GM12872 (cell line): ENCODE measurements at regions not wholly inside any gene's neighbourhood (a gene's known extent, or its start where the extent isn't known, plus 50 kb on each side); places are given as distances from the start of the nearest gene placed in this dataset.

Experiments used
- TF ChIP-seq, protein P1 (sequence below): IDR thresholded peaks from 3 replicates; pipeline ENCODE4 v1.5.1; 2011; ENCODE audit warnings: low read depth, mild to moderate bottlenecking, low read length, moderate library complexity; ENCODE audit not compliant: insufficient read depth

DNA sequence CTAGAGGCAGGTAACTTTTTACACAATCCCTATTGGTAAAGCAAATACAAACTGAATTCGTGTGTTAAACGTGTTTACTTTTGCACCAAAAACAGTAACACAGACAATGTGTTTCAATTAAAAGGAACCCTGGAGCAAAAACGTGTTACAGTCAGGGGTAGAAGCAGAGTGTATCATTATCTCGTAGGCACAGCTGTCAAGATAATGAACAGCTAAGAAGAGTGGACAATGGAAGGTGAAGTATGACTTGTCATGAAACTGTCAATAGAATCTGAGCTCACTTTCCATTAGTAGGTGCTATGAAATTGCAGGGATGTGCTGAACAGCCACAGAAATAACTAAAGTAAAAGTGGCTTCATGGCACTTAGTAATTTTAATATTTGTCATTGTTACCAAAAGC, 1229.8 kb upstream of the WWC1 start:
- TF ChIP-seq, protein P1, sequence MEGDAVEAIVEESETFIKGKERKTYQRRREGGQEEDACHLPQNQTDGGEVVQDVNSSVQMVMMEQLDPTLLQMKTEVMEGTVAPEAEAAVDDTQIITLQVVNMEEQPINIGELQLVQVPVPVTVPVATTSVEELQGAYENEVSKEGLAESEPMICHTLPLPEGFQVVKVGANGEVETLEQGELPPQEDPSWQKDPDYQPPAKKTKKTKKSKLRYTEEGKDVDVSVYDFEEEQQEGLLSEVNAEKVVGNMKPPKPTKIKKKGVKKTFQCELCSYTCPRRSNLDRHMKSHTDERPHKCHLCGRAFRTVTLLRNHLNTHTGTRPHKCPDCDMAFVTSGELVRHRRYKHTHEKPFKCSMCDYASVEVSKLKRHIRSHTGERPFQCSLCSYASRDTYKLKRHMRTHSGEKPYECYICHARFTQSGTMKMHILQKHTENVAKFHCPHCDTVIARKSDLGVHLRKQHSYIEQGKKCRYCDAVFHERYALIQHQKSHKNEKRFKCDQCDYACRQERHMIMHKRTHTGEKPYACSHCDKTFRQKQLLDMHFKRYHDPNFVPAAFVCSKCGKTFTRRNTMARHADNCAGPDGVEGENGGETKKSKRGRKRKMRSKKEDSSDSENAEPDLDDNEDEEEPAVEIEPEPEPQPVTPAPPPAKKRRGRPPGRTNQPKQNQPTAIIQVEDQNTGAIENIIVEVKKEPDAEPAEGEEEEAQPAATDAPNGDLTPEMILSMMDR, result no peak

DNA sequence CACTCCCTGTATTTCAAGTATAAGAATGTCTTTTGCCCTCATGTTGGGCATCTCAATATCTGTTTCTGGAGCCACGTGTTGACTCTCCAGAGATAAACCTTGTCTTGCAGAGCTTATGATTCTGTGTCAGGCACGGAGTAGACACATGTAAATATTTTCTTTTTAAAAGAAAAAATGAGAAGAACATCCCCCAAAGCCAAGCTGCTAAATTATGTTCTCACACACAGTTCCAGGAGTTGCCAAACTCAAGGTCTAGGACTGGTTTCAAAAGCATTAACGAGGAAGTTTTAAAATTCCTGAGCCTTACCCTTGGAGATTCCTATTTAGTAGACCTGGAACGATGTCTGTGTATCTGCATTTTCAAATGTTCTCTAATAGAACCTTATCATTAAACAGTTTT, 1228.3 kb upstream of the WWC1 start:
- TF ChIP-seq, protein P1, result no peak

DNA sequence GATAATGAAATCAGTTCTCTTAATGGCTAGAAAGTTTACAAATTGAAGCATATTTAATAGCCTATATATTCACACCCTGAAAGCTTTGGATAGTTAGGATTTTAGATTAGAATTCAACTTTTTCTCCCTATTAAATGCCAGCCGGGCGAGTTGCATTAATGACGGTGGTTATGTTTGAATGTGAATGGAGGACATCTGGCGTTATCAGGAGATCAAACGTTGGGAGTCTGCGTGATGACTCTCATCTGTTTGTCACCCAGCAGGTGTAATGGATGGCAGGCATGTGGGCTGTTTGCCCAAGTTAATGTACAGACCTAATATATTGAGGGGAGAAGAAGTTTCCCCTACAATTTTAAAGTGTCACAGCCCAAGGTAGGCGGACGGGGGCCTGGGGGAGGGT, 1227.7 kb upstream of the WWC1 start:
- TF ChIP-seq, protein P1, result no peak

DNA sequence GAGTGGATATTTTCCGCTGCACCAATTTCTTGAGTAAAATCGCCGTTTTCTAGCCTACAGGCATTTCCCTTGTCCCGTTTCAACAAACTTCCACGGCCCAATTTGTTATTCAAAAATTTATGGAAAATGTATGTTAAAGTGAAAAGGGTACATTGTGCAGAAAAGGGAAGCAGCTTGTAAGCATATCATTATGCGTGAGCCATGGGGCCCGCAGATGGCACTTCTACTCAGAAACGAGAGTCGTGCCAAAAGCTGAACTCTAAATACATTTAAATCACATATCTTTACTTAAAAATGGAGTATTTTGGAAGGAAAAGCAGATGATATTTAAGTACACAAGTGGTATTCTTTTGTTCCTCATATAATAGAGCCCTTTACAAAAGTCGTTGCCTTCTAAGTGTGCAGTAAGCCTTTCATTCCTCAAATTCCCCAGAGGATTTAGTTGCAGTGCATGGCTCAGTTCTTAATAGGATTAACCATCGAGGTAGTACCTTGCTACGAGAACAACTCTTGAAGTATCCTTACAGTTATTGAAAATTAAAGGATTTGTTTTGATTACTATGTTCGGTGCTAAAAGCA, 1227.2 kb upstream of the WWC1 start:
- TF ChIP-seq, protein P1, result no peak

DNA sequence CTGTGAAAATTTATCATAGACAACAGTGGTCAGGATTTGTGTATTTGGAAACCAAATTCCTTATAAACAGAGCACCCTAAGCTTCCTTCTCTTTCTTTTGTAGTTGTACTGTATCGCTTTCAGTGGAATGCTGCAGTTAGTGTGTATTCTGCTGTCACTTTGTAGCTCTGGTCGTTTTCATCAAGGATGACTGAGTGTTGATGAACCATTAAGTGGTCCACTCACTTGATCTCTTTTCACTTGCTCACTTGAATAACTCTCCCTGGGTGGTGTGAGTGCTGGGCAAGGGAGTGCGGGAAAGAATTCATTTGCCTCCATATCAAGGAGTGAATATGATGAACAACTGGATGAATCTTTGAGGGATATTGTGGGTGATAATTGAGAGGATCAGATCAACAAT, 1225.7 kb upstream of the WWC1 start:
- TF ChIP-seq, protein P1, result no peak

DNA sequence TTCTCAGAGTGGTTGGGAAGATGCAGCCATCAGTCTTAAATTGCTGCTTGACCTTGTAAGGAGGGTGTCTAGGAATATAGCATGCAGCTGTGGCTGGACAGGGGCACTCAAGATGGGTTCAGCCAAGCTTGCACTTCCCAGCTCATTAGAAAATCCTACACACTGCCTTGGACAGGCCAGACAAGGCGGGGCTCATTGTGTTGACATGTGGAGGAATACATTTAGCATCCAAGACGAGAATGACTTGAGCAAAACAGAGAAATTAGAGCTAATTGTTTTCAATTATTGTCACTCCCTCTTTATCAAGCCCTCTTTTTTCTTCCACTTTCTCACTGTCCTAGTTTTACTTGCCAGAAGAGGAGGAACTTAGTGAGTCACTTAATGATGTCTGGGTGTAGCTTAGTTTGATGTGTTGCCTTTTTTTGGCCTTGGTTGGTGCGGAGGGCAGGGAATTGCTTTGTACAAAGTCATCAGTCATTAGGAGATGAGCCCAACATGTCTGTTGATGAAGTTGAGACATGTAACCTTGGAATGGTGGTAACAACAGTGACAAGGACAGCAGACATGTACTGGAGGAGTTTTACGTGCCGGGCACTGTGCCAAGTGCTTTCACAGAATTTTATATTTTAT, 1219.3 kb upstream of the WWC1 start:
- TF ChIP-seq, protein P1, result no peak

DNA sequence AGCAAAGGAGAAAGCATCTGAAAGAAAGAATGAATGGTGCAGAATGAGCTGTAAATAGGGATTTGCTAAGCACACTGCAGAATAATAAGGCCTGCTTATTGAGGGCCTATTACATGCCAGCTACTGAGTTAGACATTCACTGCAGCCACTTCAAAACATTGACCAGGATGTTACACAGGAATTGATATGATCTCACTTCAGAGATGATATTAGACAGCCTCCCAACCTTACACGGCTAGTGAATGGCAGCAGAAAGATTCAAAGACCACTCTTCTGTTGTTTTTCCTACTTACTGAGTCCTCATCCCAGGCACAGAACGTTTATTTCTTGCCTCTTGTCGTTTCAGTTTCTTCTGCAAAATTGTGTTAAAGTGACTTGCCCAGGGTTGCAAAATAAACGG, 1209.9 kb upstream of the WWC1 start:
- TF ChIP-seq, protein P1, result no peak
